Muscle layer of duodenum (tissue), 2 donors: ENCODE measurements at regions not wholly inside any gene's neighbourhood (a gene's known extent, or its start where the extent isn't known, plus 50 kb on each side); places are given as distances from the start of the nearest gene placed in this dataset.

Experiments
- H3K27ac ChIP-seq: one replicate; pipeline ENCODE4 v1.7.0; 2013; ENCODE audit warnings: mild to moderate bottlenecking, low read length
- H3K27me3 ChIP-seq: one replicate; pipeline ENCODE4 v1.7.0; 2013; ENCODE audit warnings: low read depth, mild to moderate bottlenecking, control low read depth, low read length
- H3K36me3 ChIP-seq, 2 donors: one replicate each; pipeline ENCODE4 v1.7.0; 2013; ENCODE audit warnings: low read length in 2 of 2, control low read depth in 1 of 2, mild to moderate bottlenecking in 1 of 2; ENCODE audit not compliant: insufficient read depth in 2 of 2, control insufficient read depth in 1 of 2
- H3K4me1 ChIP-seq, 2 donors: one replicate each; pipeline ENCODE4 v1.7.0; 2013; ENCODE audit warnings: low read length in 2 of 2, mild to moderate bottlenecking in 2 of 2, control low read depth in 1 of 2, moderate library complexity in 1 of 2; ENCODE audit not compliant: insufficient read depth in 2 of 2, control insufficient read depth in 1 of 2
- H3K4me3 ChIP-seq, 2 donors: one replicate each; pipeline ENCODE4 v1.7.0; 2013; ENCODE audit warnings: low read length in 2 of 2, low read depth in 1 of 2, mild to moderate bottlenecking in 1 of 2
- H3K9me3 ChIP-seq, 2 donors: one replicate each; pipeline ENCODE4 v1.7.0; 2013; ENCODE audit warnings: low read length in 2 of 2, control low read depth in 1 of 2, mild to moderate bottlenecking in 1 of 2; ENCODE audit not compliant: control insufficient read depth in 1 of 2
- donor health status: healthy.

DNA sequence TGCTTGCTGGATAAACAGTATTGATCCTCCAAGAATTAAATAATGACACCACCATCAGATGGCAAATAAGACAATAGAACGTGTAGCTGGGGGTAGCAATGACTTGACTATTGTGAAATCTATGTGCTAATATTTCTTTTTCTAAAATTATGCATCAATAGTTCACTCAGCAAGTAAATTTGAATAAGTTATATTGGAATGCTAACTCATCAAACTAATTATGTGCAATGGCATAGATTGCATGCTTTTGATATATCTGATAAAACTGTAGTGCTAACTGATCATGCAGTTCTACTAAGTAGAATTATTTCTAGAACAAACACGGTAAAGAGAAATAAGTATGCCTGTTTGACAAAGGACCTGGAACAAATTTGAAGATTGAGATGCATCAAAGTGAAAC, 474.4 kb downstream of the NOVA1 start:
- H3K4me1 ChIP-seq: no peaks in the 10 kb centered on the region
- no peaks in the 10 kb centered on the region for H3K9me3 ChIP-seq
- H3K27ac ChIP-seq: no peak overlapping the region
- no peak overlapping the region for H3K4me3 ChIP-seq
- no peaks in the 10 kb centered on the region for H3K27me3 ChIP-seq
- H3K36me3 ChIP-seq: no peaks in the 10 kb centered on the region

DNA sequence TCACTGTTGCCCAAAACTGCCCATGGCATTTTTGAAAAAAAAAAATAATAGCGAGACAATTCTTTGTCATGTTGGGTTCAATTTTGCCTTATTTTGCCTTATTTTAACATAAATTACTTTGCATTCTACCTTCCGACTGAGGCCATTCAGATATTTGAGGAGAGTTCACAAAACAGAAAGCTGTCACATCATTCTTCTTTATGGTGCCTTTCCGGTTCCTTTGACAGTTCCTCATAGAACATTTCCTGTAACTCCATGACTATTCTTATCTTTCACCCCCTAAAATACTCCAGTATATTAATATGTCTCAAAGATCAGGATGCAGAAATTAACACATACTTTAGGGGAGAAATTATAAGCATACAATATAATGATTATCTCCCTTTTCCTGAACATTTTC, 476.7 kb downstream of the NOVA1 start:
- Histone ChIP-seq H3K4me1 (no peaks in the 10 kb centered on the region), H3K27ac (no peak overlapping the region), H3K4me3 (no peak overlapping the region), H3K27me3 (no peaks in the 10 kb centered on the region), H3K9me3 (no peaks in the 10 kb centered on the region), H3K36me3 (no peaks in the 10 kb centered on the region)

DNA sequence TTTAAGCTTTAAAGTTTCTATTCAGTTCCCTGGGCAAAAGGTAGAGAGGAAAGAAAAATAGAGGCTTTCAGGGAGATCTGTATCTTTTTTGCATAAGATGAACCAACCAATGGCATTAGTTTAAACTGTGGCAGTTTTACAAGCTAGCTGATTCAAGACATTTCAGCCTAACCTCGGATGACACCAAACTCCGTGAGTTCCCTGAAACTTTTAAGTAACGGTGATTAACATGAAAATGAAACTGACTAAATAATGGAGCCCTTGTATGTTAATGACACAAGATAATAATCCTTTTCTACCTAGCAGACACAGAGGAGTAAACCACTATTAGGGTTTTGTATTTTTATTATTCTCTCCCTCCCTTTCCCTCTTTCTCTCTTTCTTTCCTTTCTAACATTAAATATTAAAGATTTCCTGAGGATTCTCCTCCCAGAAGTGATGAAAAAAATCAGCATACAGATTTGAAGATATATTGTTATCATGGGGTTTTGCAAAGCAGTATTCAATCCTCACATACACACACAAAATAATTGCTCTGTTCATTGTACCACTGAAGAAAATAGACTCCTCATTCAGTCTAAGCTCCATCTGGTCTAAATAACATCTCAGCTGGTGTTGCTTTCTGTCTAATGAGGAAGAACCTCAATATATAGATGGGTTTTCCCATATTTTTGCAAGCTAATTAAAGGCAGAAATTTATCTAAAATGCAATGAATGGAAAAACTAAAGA, 483.8 kb downstream of the NOVA1 start:
- H3K9me3 ChIP-seq: no peaks in the 10 kb centered on the region
- H3K36me3 ChIP-seq: no peaks in the 10 kb centered on the region
- no peak overlapping the region for H3K4me3 ChIP-seq
- no peaks in the 10 kb centered on the region for H3K4me1 ChIP-seq
- no peaks in the 10 kb centered on the region for H3K27me3 ChIP-seq
- no peak overlapping the region for H3K27ac ChIP-seq

DNA sequence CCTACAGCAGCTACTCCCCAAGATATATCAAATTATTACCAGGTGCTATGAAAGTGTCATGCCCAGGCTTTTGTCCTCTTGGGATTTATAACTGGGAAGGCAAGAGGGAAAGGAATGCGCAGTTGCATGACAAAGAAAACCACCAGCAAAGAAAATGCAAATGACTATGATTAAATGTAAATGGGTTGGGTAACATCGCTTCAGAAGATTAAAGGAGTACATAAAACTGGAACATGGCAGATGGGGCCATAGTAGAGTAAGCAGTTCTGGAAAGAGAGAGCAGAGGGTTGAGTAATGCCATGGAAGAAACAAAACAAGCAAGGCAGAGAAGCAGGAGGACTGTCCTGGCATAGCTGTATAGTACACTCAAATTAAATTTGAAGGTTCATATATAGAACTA, 493.1 kb downstream of the NOVA1 start:
- no peaks in the 10 kb centered on the region for H3K27me3 ChIP-seq
- no peaks in the 10 kb centered on the region for H3K4me1 ChIP-seq
- no peaks in the 10 kb centered on the region for H3K36me3 ChIP-seq
- H3K27ac ChIP-seq: no peak overlapping the region
- H3K4me3 ChIP-seq: no peak overlapping the region
- H3K9me3 ChIP-seq: no peaks in the 10 kb centered on the region

DNA sequence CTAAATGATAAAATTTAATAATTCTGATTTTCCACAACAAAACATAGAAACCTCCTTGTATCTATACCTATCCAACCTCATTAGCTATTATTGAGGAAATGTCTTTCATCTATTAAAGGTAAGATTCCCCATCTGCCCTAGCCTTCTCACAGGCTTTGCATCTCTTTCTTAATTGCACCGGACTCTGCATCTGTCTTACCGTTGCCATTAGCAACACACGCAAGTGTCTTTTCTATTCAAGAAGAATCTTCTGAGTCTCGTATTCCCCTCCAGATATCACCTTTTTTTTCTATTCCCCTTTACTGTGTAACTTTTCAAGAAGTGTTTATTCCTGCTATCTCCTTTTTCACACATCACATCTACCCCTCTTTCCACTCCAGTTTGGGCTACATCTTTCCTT, 500.0 kb downstream of the NOVA1 start:
- no peak overlapping the region for H3K4me3 ChIP-seq
- no peaks in the 10 kb centered on the region for H3K36me3 ChIP-seq
- no peaks in the 10 kb centered on the region for H3K9me3 ChIP-seq
- H3K4me1 ChIP-seq: no peaks in the 10 kb centered on the region
- no peaks in the 10 kb centered on the region for H3K27me3 ChIP-seq
- H3K27ac ChIP-seq: no peak overlapping the region

DNA sequence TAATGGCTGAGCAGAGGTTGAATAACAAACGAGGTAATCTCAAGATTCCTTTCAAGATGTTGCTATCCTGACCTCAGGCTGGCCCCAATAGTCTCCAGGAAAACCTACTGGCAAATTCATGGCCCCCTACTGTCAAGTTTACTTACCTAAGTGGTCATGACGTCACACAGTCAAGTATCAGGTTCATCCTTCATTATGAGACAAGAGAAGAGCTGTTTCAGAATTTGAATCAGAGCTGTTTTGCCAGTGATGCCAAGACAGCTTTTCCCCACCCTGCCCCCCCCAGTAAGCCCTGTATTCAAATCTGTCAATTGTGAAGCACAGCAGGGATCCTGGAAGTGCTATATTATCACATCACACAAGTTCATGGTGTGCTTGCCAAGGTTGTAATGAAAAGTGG, 509.6 kb downstream of the NOVA1 start:
- no peaks in the 10 kb centered on the region for H3K4me1 ChIP-seq
- no peaks in the 10 kb centered on the region for H3K36me3 ChIP-seq
- no peak overlapping the region for H3K27ac ChIP-seq
- H3K27me3 ChIP-seq: no peaks in the 10 kb centered on the region
- no peak overlapping the region for H3K4me3 ChIP-seq
- no peaks in the 10 kb centered on the region for H3K9me3 ChIP-seq

DNA sequence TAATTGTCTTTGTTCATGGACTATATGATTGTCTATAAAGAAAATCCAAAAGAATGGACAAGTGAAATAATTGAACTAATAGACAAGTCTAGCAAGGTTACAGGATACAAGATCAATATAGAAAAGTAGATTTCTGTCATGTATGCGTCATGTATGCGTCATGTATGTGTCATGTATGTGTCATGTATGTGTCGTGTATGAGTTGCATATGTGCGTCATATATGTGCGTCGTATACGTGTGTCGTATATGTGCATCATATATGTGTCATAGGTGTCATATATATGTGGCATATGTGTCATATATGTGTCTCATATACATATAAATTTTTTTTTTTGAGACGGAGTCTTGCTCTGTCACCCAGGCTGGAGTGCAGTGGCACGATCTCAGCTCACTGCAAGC, 516.8 kb downstream of the NOVA1 start:
- Histone ChIP-seq H3K4me1 (no peaks in the 10 kb centered on the region), H3K9me3 (no peaks in the 10 kb centered on the region)

DNA sequence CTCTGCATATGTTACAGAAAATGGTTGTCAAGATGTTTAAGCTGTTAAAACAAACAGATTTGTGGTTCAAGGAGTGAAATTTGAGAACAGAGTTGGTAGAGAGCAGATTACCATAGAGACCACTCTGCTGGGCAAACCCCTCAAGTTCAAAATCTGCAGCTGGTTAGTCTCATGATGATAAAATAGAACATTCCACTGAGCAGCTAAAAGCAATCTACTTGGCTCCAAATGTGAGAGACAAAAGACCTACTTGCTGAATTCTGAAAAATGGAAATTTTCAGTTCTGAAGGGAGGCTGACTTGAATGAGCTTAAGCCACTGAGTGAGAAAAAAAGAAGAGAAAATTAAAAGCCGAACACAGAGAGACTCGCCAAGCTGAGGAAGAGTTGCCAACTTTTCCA, 519.3 kb downstream of the NOVA1 start:
- Histone ChIP-seq H3K4me1 (no peaks in the 10 kb centered on the region), H3K36me3 (no peaks in the 10 kb centered on the region), H3K27ac (no peak overlapping the region), H3K4me3 (no peak overlapping the region), H3K9me3 (no peaks in the 10 kb centered on the region), H3K27me3 (no peaks in the 10 kb centered on the region)

More for the DNA sequence above, 516.8 kb downstream of the NOVA1 start:
- no peak overlapping the region for H3K27ac ChIP-seq
- H3K4me3 ChIP-seq: no peak overlapping the region
- no peaks in the 10 kb centered on the region for H3K27me3 ChIP-seq
- no peaks in the 10 kb centered on the region for H3K36me3 ChIP-seq

DNA sequence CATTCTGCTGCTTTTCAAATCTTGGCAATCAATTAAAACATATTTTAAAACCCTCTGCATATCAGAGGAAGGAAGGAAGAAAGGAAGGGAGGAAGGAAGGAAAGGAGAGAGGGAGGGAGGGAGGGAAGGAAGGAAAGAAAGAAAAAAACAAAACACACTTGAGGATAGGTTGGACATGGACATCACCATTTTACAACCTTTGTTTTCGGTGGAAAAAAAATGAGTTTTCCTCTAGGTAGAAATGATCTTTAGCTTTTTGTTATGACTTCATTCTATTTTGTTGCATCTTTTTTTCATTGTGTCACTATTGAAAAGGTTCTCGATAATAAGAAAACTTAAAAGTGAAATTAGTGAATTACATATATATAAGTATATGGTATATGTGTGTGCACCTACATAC, 522.9 kb downstream of the NOVA1 start:
- no peak overlapping the region for H3K27ac ChIP-seq
- H3K36me3 ChIP-seq: no peaks in the 10 kb centered on the region
- no peaks in the 10 kb centered on the region for H3K4me1 ChIP-seq
- H3K4me3 ChIP-seq: no peak overlapping the region
- H3K27me3 ChIP-seq: no peaks in the 10 kb centered on the region
- H3K9me3 ChIP-seq: no peaks in the 10 kb centered on the region

DNA sequence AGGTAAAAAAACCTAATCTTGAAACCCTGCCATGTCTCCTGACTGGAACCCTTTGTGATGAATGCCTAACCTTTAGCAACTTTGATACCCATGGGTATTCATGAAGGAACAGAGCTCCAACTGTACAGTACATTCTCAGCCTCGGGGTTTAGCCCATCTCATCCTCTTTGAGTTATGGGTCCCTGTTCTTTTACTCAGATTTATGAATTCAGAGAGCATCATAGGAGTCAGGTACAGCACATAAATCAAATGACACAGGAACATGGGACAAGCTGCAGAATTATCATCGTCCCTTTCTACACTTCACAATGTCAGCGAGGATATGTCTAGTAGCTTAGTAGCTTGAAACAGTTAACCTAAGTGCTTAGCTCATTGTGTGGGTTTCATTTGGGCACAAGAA, 527.4 kb downstream of the NOVA1 start:
- H3K4me3 ChIP-seq: no peak overlapping the region
- H3K36me3 ChIP-seq: no peaks in the 10 kb centered on the region
- H3K9me3 ChIP-seq: no peaks in the 10 kb centered on the region
- no peaks in the 10 kb centered on the region for H3K27me3 ChIP-seq
- H3K4me1 ChIP-seq: no peaks in the 10 kb centered on the region
- H3K27ac ChIP-seq: no peak overlapping the region

DNA sequence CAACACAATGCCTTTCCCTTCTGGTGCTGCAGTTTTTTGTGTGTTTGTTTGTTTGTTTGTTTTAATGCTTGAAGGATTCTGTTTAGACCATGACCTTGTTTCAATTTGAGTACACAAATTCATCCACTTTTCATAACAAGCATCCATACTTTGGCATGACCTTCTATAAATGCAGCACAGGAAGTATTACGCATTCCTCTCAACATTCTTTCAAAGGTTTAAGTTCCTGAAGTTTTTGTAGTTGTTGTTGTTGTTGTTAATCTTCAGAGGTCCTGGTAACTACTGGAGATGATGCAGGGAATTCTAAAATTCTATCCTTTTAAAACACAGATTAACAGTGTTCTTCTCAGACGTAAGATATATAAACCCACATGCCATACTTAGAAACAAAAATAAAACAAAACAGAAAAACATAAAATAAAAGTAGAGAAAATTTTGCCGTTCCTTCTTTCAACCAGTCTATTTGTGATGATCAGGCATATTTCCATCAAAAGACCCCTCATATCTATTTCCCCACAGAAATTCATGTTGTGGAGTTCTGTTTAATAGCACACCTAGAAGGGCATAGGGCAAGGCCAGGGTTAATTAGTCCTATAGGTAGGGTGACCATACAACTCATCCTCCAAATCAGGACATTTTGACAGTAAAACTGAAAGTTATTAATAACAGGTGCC, 529.9 kb downstream of the NOVA1 start:
- Histone ChIP-seq H3K4me3 (no peak overlapping the region), H3K36me3 (no peaks in the 10 kb centered on the region), H3K27ac (no peak overlapping the region), H3K4me1 (no peaks in the 10 kb centered on the region), H3K9me3 (no peaks in the 10 kb centered on the region), H3K27me3 (no peaks in the 10 kb centered on the region)

DNA sequence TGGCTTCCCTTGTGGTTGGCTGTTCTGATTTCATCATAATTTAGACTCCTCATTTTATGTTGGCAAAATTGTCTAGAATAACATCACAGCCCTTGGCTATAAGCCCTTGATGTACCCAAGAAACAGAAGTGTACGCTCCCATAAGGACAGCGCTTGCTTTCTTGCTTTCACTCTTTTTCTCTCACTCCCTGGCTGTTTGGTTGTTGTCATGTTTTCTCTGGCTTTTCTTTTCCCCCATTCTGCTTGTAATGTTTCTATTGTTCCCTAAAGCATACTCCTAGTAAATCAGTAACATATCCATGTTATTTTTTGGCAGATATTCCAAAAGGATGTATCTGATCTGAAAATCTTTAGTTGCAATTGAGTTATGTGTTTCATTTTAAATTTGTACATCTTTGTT, 530.5 kb downstream of the NOVA1 start:
- no peaks in the 10 kb centered on the region for H3K4me1 ChIP-seq
- H3K4me3 ChIP-seq: no peak overlapping the region
- H3K27me3 ChIP-seq: no peaks in the 10 kb centered on the region
- no peak overlapping the region for H3K27ac ChIP-seq
- H3K9me3 ChIP-seq: no peaks in the 10 kb centered on the region
- H3K36me3 ChIP-seq: no peaks in the 10 kb centered on the region
